GM12872 (cell line): ENCODE measurements at regions not wholly inside any gene's neighbourhood (a gene's known extent, or its start where the extent isn't known, plus 50 kb on each side); places are given as distances from the start of the nearest gene placed in this dataset.

Experiments
- TF ChIP-seq, protein P1 (sequence below): IDR thresholded peaks from 3 replicates; pipeline ENCODE4 v1.5.1; 2011; ENCODE audit warnings: low read depth, mild to moderate bottlenecking, low read length, moderate library complexity; ENCODE audit not compliant: insufficient read depth

DNA sequence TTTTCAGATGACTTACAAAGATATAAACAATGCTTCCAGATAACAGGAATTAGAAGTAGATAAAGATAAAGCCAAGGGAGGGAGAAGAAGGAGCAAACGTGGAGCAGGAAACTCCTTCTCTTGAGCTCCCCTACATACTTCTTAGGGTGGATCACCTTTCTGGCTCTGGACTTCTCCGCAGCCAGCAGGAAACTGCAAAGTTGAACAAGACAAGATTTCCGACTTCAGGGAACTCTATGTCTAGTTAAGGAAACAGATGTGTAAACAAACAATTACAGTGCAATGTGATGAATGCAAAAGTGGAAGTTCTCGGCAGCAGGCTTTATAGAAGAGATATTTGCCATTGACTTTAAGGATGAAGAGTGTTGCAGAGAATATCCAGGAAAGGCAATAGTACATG, 134.0 kb upstream of the MARCKS start:
- TF ChIP-seq, protein P1, sequence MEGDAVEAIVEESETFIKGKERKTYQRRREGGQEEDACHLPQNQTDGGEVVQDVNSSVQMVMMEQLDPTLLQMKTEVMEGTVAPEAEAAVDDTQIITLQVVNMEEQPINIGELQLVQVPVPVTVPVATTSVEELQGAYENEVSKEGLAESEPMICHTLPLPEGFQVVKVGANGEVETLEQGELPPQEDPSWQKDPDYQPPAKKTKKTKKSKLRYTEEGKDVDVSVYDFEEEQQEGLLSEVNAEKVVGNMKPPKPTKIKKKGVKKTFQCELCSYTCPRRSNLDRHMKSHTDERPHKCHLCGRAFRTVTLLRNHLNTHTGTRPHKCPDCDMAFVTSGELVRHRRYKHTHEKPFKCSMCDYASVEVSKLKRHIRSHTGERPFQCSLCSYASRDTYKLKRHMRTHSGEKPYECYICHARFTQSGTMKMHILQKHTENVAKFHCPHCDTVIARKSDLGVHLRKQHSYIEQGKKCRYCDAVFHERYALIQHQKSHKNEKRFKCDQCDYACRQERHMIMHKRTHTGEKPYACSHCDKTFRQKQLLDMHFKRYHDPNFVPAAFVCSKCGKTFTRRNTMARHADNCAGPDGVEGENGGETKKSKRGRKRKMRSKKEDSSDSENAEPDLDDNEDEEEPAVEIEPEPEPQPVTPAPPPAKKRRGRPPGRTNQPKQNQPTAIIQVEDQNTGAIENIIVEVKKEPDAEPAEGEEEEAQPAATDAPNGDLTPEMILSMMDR = no peak

DNA sequence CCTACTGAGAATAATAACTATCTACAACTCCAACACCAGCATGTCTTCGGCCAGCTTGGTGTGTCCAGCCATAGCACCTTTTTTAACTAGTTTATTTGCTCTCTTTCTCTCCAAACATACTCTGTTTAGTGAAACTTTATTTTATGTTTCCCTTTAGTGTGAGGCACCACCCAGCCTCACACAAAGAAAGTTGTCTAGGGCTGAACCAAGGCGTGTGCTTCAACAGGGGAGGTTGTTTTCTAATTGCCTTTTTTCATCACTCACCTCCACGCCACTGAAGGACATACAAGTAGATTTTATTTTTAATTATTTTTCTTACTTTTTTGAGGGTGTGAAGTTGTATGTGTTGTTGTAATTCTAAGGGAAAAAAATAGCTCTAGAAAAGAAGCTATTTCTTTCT, 125.6 kb upstream of the MARCKS start:
- TF ChIP-seq, protein P1 = no peak

DNA sequence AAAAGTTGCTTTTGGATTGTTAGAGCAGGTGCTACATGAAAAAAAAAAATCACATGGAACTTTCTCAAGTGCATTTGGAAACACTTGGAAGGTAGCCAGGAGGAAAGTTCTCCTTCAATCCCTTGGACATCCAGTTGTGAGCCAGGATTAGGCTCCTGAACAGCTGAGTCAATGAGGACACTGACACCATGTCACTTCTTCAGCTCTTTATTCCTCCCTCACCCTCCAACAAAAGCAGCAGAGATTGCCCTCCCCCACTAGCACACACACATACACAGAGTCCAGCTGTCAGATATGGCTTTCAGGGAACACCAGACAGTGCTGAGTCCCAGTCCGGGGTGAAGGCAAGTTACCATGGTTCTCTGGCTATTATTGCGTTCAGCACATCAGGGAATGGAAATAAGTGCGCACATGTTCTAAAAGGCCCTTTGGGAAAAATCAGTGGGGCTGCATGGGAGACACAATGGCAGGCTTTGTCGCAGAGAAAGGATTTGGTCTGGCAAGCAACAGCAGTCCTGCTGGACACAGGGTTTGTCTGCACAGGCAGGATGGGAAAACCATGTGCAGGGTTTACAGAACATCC, 124.7 kb upstream of the MARCKS start:
- TF ChIP-seq, protein P1 = no peak

DNA sequence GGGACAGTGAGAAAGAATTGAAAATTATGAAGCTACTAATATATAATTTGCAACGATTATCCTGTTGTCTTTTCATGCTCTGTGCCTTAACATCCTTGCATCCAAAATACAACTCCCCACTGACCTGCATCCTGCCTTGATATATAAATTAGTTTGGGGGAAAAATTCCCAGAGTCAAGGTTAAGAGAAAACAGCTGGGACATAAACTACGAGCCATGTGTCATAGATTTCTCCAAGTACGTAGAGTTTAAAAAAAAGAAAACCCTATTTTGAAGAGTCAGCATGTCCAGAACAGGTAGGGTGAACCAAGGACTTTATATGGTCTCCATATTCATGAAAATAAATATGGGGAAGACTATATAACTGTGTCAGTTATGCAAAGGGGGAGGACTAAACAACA, 123.8 kb upstream of the MARCKS start:
- TF ChIP-seq, protein P1 = no peak

DNA sequence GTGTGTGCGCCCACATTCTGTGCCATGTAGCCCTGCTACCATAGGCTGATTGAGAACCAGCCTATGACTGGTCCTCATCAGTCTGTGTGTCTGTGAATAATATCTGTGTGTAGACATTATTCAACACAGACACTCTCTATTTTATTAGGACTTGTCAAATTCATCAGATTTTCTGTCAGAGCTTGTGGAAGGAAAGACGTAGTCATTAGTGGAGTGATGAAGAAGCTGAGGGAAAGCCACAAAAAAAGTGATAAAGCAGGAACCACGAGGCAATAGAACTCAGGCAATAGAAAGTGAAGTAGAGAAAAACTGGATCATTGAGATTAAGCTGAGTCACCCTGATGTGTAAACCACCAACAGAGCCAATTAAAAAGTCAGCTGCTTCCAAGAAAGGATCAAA, 122.2 kb upstream of the MARCKS start:
- TF ChIP-seq, protein P1 = no peak

DNA sequence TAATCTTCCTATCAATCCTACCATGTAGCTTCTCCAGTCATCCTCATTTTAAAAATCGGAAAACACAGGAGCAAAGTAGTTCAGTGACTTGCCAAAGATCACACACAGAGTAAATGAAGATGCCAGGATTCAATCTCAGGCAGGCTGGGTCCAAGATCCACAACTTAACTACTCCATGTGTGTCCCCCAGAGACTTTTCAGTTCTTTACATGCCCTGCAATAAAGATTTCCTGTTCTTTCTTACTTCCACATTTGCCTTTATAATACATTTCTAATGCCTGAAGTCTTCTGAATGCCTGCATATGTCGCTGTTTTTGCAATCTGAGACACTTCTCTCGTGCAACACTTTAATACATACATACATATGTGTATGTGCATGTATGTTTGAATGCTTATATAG, 121.7 kb upstream of the MARCKS start:
- TF ChIP-seq, protein P1 = no peak

DNA sequence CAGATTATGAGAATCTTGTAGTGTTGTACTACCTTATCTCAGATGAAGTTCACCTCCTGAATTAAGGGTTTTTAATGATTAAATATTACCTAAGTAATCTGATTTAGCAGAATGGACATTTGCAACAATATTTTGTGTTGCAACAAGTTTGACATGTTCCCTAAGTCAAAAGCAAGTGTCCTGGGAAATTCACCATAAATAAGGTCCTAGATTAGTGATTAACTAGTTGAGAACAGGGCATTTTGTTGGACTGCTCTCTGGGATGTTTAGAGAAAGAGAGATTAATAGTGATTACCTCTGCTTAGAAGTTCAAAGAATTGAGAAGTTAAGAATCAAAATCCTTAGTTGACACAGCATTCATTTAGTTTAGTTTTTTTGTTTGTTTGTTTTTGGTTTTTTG, 120.2 kb upstream of the MARCKS start:
- TF ChIP-seq, protein P1 = no peak
